PC-9 (cell line): ENCODE measurements at regions not wholly inside any gene's neighbourhood (a gene's known extent, or its start where the extent isn't known, plus 50 kb on each side); places are given as distances from the start of the nearest gene placed in this dataset.

Experiments
- BruUV-seq: library from RNA; stranded (reverse); fragments of 400-500 nt; replicated peaks from 2 replicates; lab custom pipeline; 2021; lab: Mats Ljungman, UMichigan
- CTCF ChIA-PET: fragments of 300-600 bp; sonication (Branson Sonifier 250); formaldehyde crosslinking; loops from one replicate; lab custom pipeline; 2022; ENCODE audit warnings: antibody characterized with exemption; lab: Charles Lee
- POLR2A ChIA-PET: fragments of 300-600 bp; sonication (Branson Sonifier 250); formaldehyde crosslinking; loops from one replicate; lab custom pipeline; 2022; ENCODE audit warnings: antibody characterized with exemption; ENCODE audit not compliant: unreplicated experiment; lab: Charles Lee
- DNase-seq, 2 experiments: peaks; one replicate each; pipeline versions ENCODE4 v3.0.0 to v3.0.0-alpha.2; 2015 to 2022; ENCODE audit warnings: mixed read lengths in 1 of 2
- H2AFZ ChIP-seq: fragments of 200-600 bp; sonication (generic); 2 replicates; pipeline ENCODE4 v1.8.1; 2017; ENCODE audit warnings: antibody characterized with exemption
- H3F3A ChIP-seq: fragments of 200-600 bp; sonication (generic); 2 replicates; pipeline ENCODE4 v1.8.1; 2017; ENCODE audit warnings: antibody characterized with exemption, mild to moderate bottlenecking, low read depth; ENCODE audit not compliant: insufficient read depth
- H3K27ac ChIP-seq: fragments of 200-600 bp; sonication (generic); 2 replicates; pipeline ENCODE4 v1.6.1; 2016; ENCODE audit warnings: mixed run types
- H3K27me3 ChIP-seq: fragments of 200-600 bp; sonication (generic); 2 replicates; pipeline ENCODE4 v1.6.1; 2016; ENCODE audit warnings: low read depth, mixed run types; ENCODE audit not compliant: insufficient read depth
- H3K36me3 ChIP-seq: fragments of 200-600 bp; sonication (generic); 2 replicates; pipeline ENCODE4 v1.6.1; 2016; ENCODE audit warnings: low read depth, mixed run types
- H3K4me1 ChIP-seq: fragments of 200-600 bp; sonication (generic); replicated peaks from 2 replicates; pipeline ENCODE4 v1.6.1; 2016; ENCODE audit warnings: mixed run types; ENCODE audit not compliant: insufficient read depth
- H3K4me2 ChIP-seq: fragments of 200-600 bp; sonication (generic); 2 replicates; pipeline ENCODE4 v1.6.1; 2017; ENCODE audit warnings: mixed run types
- H3K4me3 ChIP-seq: fragments of 200-600 bp; sonication (generic); 2 replicates; pipeline ENCODE4 v1.6.1; 2016; ENCODE audit warnings: mixed run types
- H3K79me2 ChIP-seq: fragments of 200-600 bp; sonication (generic); 2 replicates; pipeline ENCODE4 v1.6.1; 2017; ENCODE audit warnings: low read depth, mixed run types
- H3K9me2 ChIP-seq: fragments of 200-600 bp; sonication (generic); 2 replicates; pipeline ENCODE4 v1.8.1; 2017; ENCODE audit warnings: mild to moderate bottlenecking; ENCODE audit not compliant: insufficient read depth
- H3K9me3 ChIP-seq: fragments of 200-600 bp; sonication (generic); 2 replicates; pipeline ENCODE4 v1.8.1; 2016; ENCODE audit warnings: low read depth; ENCODE audit not compliant: insufficient read depth
- H4K20me1 ChIP-seq: fragments of 200-600 bp; sonication (generic); 2 replicates; pipeline ENCODE4 v1.8.1; 2017; ENCODE audit not compliant: insufficient read depth
- EZH2 ChIP-seq: fragments of 200-600 bp; sonication (generic); IDR thresholded peaks from 2 replicates; pipeline ENCODE4 v1.8.0; 2017; ENCODE audit warnings: antibody characterized with exemption, low read depth
- intact Hi-C: fragments of 100-400 bp; cut with micrococcal nuclease; formaldehyde crosslinking; loops from one replicate; pipeline ENCODE4 v1.10.0; 2022; ENCODE audit not compliant: unreplicated experiment
- TF ChIP-seq, protein P1 (sequence below): fragments of 200-600 bp; sonication (generic); conservative IDR thresholded peaks from 2 replicates; pipeline ENCODE4 v1.6.1; 2017; ENCODE audit warnings: mixed run types, antibody characterized with exemption, mild to moderate bottlenecking, moderate library complexity

DNA sequence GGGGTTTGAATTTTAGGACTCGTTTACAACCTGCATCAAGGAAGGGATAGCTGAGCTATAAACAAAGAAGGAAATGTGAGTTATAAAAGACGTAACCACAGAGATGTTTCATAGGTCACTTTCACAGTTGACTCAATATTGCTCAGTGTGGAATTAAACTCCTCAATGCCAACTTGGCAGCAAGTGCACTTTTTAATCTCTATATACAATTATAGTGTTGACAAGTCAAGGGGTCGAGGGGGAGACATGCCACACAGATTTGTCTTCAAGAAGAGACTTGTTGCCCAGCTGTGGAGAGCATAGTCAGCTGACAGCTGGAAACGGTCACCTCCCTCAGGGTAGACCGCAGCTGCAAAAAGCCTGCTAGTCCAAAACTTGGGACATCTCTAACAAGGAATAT is 163.4 kb upstream of the DMAC1 start:
- Histone ChIP-seq H3K79me2 (no peaks in the 10 kb centered on the region), H4K20me1 (no peaks in the 10 kb centered on the region), H3K4me2 (no peak overlapping the region), H2AFZ (no peak overlapping the region), H3K36me3 (no peaks in the 10 kb centered on the region), H3K4me3 (no peak overlapping the region), H3F3A (no peaks in the 10 kb centered on the region), H3K27me3 (peaks cover 7% of the 10 kb centered on the region; the same call in 1 of the 2 replicates), H3K9me3 (no peaks in the 10 kb centered on the region), H3K9me2 (no peaks in the 10 kb centered on the region), H3K27ac (no peak overlapping the region), H3K4me1 (no peaks in the 10 kb centered on the region)
- no TSS peak for BruUV-seq
- intact Hi-C loops = no loop called here
- no peak for DNase-seq
- no peak for TF ChIP-seq EZH2
- TF ChIP-seq, protein P1, sequence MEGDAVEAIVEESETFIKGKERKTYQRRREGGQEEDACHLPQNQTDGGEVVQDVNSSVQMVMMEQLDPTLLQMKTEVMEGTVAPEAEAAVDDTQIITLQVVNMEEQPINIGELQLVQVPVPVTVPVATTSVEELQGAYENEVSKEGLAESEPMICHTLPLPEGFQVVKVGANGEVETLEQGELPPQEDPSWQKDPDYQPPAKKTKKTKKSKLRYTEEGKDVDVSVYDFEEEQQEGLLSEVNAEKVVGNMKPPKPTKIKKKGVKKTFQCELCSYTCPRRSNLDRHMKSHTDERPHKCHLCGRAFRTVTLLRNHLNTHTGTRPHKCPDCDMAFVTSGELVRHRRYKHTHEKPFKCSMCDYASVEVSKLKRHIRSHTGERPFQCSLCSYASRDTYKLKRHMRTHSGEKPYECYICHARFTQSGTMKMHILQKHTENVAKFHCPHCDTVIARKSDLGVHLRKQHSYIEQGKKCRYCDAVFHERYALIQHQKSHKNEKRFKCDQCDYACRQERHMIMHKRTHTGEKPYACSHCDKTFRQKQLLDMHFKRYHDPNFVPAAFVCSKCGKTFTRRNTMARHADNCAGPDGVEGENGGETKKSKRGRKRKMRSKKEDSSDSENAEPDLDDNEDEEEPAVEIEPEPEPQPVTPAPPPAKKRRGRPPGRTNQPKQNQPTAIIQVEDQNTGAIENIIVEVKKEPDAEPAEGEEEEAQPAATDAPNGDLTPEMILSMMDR = no peak
- ChIA-PET POLR2A (no interaction called here), CTCF (no interaction called here)

DNA sequence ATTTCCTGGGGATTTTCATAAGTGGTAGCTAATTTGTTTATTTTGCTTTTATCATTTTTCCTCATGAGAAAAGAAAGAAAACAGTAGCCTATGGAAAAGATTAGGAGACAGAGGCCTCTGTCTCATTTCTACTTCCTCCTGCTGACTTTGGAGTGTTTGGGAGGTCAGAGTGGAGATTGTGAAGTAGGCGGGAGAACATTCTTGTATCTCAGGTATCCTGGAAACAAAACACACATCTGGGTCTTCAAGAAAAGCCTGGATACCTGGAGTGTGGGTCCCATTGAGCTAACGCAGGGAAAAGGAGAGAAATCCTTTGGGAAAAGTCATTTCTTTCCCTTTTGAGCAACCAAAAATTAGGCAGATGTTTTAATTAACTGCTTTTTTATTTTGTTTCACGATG is 161.5 kb upstream of the DMAC1 start:
- H3K36me3 ChIP-seq = no peaks in the 10 kb centered on the region
- intact Hi-C loops = no loop called here
- H3K4me1 ChIP-seq = no peaks in the 10 kb centered on the region
- H4K20me1 ChIP-seq = no peaks in the 10 kb centered on the region
- H3K9me3 ChIP-seq = no peaks in the 10 kb centered on the region
- peaks cover 7% of the 10 kb centered on the region; the same call in 1 of the 2 replicates for H3K27me3 ChIP-seq
- no peak for TF ChIP-seq EZH2
- TF ChIP-seq, protein P1 = no peak
- no peak for DNase-seq
- ChIA-PET CTCF (no interaction called here), POLR2A (no interaction called here)
- BruUV-seq = no TSS peak
- H3K79me2 ChIP-seq = no peaks in the 10 kb centered on the region
- no peak overlapping the region for H3K27ac ChIP-seq
- no peaks in the 10 kb centered on the region for H3K9me2 ChIP-seq
- no peak overlapping the region for H2AFZ ChIP-seq
- H3K4me3 ChIP-seq = no peak overlapping the region
- no peak overlapping the region for H3K4me2 ChIP-seq
- no peaks in the 10 kb centered on the region for H3F3A ChIP-seq

DNA sequence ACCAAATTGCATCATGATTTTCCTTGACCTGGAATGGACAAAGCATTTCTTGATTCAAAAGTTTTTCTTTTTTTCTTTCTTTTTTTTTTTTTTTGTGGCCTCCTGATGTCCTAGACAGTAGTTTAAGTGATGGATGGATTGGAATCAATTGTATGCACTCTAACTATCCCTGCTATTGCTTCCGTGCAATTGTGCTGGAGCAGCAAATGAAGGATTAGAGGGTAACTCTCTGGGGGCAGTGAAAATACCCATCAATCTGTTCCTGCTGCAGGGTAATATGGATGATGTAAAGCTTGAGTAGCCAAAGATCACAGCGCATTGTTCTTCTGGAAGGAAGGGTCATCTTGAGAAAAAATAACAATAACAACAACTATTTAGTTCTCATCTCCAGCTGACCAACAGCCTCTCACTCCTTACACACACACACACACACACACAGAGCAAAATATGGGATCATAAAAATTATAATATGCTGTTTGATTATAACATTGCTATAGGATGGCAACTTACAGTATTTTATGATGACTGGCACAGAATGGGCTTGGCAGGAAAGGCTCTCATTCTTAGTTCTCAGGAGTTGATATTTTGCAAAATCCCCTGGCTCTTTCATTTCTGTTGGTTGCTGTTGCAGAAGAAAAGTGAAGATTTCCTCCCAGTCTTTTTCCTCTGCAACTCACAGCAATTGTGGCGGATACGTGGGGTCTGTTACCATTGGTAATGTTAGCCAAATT is 160.9 kb upstream of the DMAC1 start:
- DNase-seq = no peak
- Histone ChIP-seq H2AFZ (no peak overlapping the region), H3K79me2 (no peaks in the 10 kb centered on the region), H3F3A (no peaks in the 10 kb centered on the region), H3K4me1 (no peaks in the 10 kb centered on the region), H3K9me2 (no peaks in the 10 kb centered on the region), H3K4me3 (no peak overlapping the region), H3K27ac (no peak overlapping the region), H4K20me1 (no peaks in the 10 kb centered on the region), H3K27me3 (peaks cover 7% of the 10 kb centered on the region; the same call in 1 of the 2 replicates), H3K9me3 (no peaks in the 10 kb centered on the region), H3K4me2 (no peak overlapping the region), H3K36me3 (no peaks in the 10 kb centered on the region)
- TF ChIP-seq, protein P1 = no peak
- no peak for TF ChIP-seq EZH2
- no TSS peak for BruUV-seq
- intact Hi-C loops = no loop called here
- POLR2A ChIA-PET = no interaction called here
- CTCF ChIA-PET = no interaction called here
